ENCODE measurements at regions not wholly inside any gene's neighbourhood (a gene's known extent, or its start where the extent isn't known, plus 50 kb on each side); places are given as distances from the start of the nearest gene placed in this dataset.

GRCh38 chr18:78891185-78891762 lies 88.3 kb upstream of the SALL3 start:
- Histone ChIP-seq H3K9me3 (ENCODE audit: control insufficient read depth in 2 of 2, low read length in 2 of 2) (peaks cover 6 to 10% of the 10 kb centered on the region in 2 experiments), H3K27ac (ENCODE audit: insufficient read depth, low read length, poor library complexity, severe bottlenecking) (no peak overlapping the region), H3K27me3 (ENCODE audit: control insufficient read depth, insufficient read depth, low read length) (peaks cover 1% of the 10 kb centered on the region), H3K4me1 (ENCODE audit: control insufficient read depth, insufficient read depth, low read length, poor library complexity, severe bottlenecking) (no peaks in the 10 kb centered on the region), H3K36me3 (ENCODE audit: control insufficient read depth, insufficient read depth, low read length) (no peaks in the 10 kb centered on the region), H3K4me3 (ENCODE audit: low read depth, low read length) (no peak overlapping the region)
- ATAC-seq (ENCODE audit: low read depth in 2 of 2) (no peak), DNase-seq (no peak)
- no peaks in the 10 kb centered on the region for H3K4me1 Mint-ChIP-seq
- H3K4me3 Mint-ChIP-seq, result peak overlapping the region in 1 of 4 donors; percentile 66
- peaks cover 14% of the 10 kb centered on the region for H3K27me3 Mint-ChIP-seq
- peaks cover 5 to 37% (median 9%) of the 10 kb centered on the region in 7 donors for H3K9me3 Mint-ChIP-seq
- no peak overlapping the region for H3K27ac Mint-ChIP-seq
- no peaks in the 10 kb centered on the region for H3K36me3 Mint-ChIP-seq

- Histone ChIP-seq H3K4me1 (ENCODE audit: control insufficient read depth, insufficient read depth, low read length, poor library complexity, severe bottlenecking) (no peaks in the 10 kb centered on the region), H3K27me3 (ENCODE audit: control insufficient read depth, insufficient read depth, low read length) (no peaks in the 10 kb centered on the region), H3K4me3 (ENCODE audit: low read depth, low read length) (no peak overlapping the region), H3K27ac (ENCODE audit: insufficient read depth, low read length, poor library complexity, severe bottlenecking) (no peak overlapping the region), H3K9me3 (ENCODE audit: control insufficient read depth in 2 of 2, low read length in 2 of 2) (peaks cover 6 to 10% of the 10 kb centered on the region in 2 experiments), H3K36me3 (ENCODE audit: control insufficient read depth, insufficient read depth, low read length) (no peaks in the 10 kb centered on the region)
- Mint-ChIP-seq H3K4me3 (no peak overlapping the region), H3K27me3 (peaks cover 10% of the 10 kb centered on the region), H3K9me3 (peaks cover 3 to 30% (median 8%) of the 10 kb centered on the region in 7 donors), H3K36me3 (no peaks in the 10 kb centered on the region), H3K4me1 (no peaks in the 10 kb centered on the region), H3K27ac (no peak overlapping the region)
- no peak for ATAC-seq (ENCODE audit: low read depth in 2 of 2)
- DNase-seq, result no peak
Measured at GRCh38 chr18:78892177-78892576, 87.4 kb upstream of the SALL3 start.

GRCh38 chr18:78892721-78893120 lies 86.9 kb upstream of the SALL3 start:
- Mint-ChIP-seq H3K27ac (no peak overlapping the region), H3K27me3 (peaks cover 10% of the 10 kb centered on the region), H3K36me3 (no peaks in the 10 kb centered on the region), H3K9me3 (peaks cover 3 to 26% (median 9%) of the 10 kb centered on the region in 7 donors), H3K4me1 (no peaks in the 10 kb centered on the region), H3K4me3 (no peak overlapping the region)
- Histone ChIP-seq H3K36me3 (ENCODE audit: control insufficient read depth, insufficient read depth, low read length) (no peaks in the 10 kb centered on the region), H3K4me3 (ENCODE audit: low read depth, low read length) (no peak overlapping the region), H3K4me1 (ENCODE audit: control insufficient read depth, insufficient read depth, low read length, poor library complexity, severe bottlenecking) (no peaks in the 10 kb centered on the region), H3K27me3 (ENCODE audit: control insufficient read depth, insufficient read depth, low read length) (no peaks in the 10 kb centered on the region), H3K9me3 (ENCODE audit: control insufficient read depth in 2 of 2, low read length in 2 of 2) (peaks cover 6 to 10% of the 10 kb centered on the region in 2 experiments), H3K27ac (ENCODE audit: insufficient read depth, low read length, poor library complexity, severe bottlenecking) (no peak overlapping the region)
- ATAC-seq (ENCODE audit: low read depth in 2 of 2) (no peak), DNase-seq (no peak)

- no peaks in the 10 kb centered on the region for H3K4me1 Mint-ChIP-seq
- H3K27me3 ChIP-seq (ENCODE audit: control insufficient read depth, insufficient read depth, low read length), result no peaks in the 10 kb centered on the region
- no peak overlapping the region for H3K27ac ChIP-seq (ENCODE audit: insufficient read depth, low read length, poor library complexity, severe bottlenecking)
- no peak for ATAC-seq (ENCODE audit: low read depth in 2 of 2)
- no peak for DNase-seq
- peaks cover 6 to 10% of the 10 kb centered on the region in 2 experiments for H3K9me3 ChIP-seq (ENCODE audit: control insufficient read depth in 2 of 2, low read length in 2 of 2)
- H3K27ac Mint-ChIP-seq, result no peak overlapping the region
- no peaks in the 10 kb centered on the region for H3K4me1 ChIP-seq (ENCODE audit: control insufficient read depth, insufficient read depth, low read length, poor library complexity, severe bottlenecking)
- H3K36me3 Mint-ChIP-seq, result no peaks in the 10 kb centered on the region
- peaks cover 10% of the 10 kb centered on the region for H3K27me3 Mint-ChIP-seq
- H3K36me3 ChIP-seq (ENCODE audit: control insufficient read depth, insufficient read depth, low read length), result no peaks in the 10 kb centered on the region
- no peak overlapping the region for H3K4me3 Mint-ChIP-seq
- no peak overlapping the region for H3K4me3 ChIP-seq (ENCODE audit: low read depth, low read length)
- H3K9me3 Mint-ChIP-seq, result peaks cover 3 to 20% (median 9%) of the 10 kb centered on the region in 7 donors
Measured at GRCh38 chr18:78893281-78894032, 86.2 kb upstream of the SALL3 start.

GRCh38 chr18:78894033-78894305 lies 85.6 kb upstream of the SALL3 start:
- no peaks in the 10 kb centered on the region for H3K36me3 ChIP-seq (ENCODE audit: control insufficient read depth, insufficient read depth, low read length)
- no peak overlapping the region for H3K4me3 Mint-ChIP-seq
- H3K27me3 Mint-ChIP-seq, result peaks cover 10% of the 10 kb centered on the region
- no peaks in the 10 kb centered on the region for H3K36me3 Mint-ChIP-seq
- H3K27ac ChIP-seq (ENCODE audit: insufficient read depth, low read length, poor library complexity, severe bottlenecking), result no peak overlapping the region
- no peaks in the 10 kb centered on the region for H3K4me1 Mint-ChIP-seq
- peaks cover 3 to 18% (median 8%) of the 10 kb centered on the region in 7 donors for H3K9me3 Mint-ChIP-seq
- H3K4me3 ChIP-seq (ENCODE audit: low read depth, low read length), result no peak overlapping the region
- ATAC-seq (ENCODE audit: low read depth in 2 of 2) (no peak), DNase-seq (no peak)
- peak overlapping the region in 1 of 3 donors; percentile 82 for H3K27ac Mint-ChIP-seq
- no peaks in the 10 kb centered on the region for H3K27me3 ChIP-seq (ENCODE audit: control insufficient read depth, insufficient read depth, low read length)
- H3K9me3 ChIP-seq (ENCODE audit: control insufficient read depth in 2 of 2, low read length in 2 of 2), result peaks cover 5 to 6% of the 10 kb centered on the region in 2 experiments
- no peaks in the 10 kb centered on the region for H3K4me1 ChIP-seq (ENCODE audit: control insufficient read depth, insufficient read depth, low read length, poor library complexity, severe bottlenecking)

- no peaks in the 10 kb centered on the region for H3K36me3 Mint-ChIP-seq
- H3K4me3 Mint-ChIP-seq, result no peak overlapping the region
- Histone ChIP-seq H3K4me3 (ENCODE audit: low read depth, low read length) (no peak overlapping the region), H3K36me3 (ENCODE audit: control insufficient read depth, insufficient read depth, low read length) (no peaks in the 10 kb centered on the region), H3K27me3 (ENCODE audit: control insufficient read depth, insufficient read depth, low read length) (no peaks in the 10 kb centered on the region), H3K9me3 (ENCODE audit: control insufficient read depth in 2 of 2, low read length in 2 of 2) (no peaks in the 10 kb centered on the region), H3K4me1 (ENCODE audit: control insufficient read depth, insufficient read depth, low read length, poor library complexity, severe bottlenecking) (no peaks in the 10 kb centered on the region), H3K27ac (ENCODE audit: insufficient read depth, low read length, poor library complexity, severe bottlenecking) (no peak overlapping the region)
- H3K27ac Mint-ChIP-seq, result no peak overlapping the region
- ATAC-seq (ENCODE audit: low read depth in 2 of 2), result no peak
- H3K27me3 Mint-ChIP-seq, result peaks cover 10% of the 10 kb centered on the region
- H3K4me1 Mint-ChIP-seq, result no peaks in the 10 kb centered on the region
- DNase-seq, result no peak
- peaks cover 0 to 9% (median 3%) of the 10 kb centered on the region in 7 donors for H3K9me3 Mint-ChIP-seq
Measured at GRCh38 chr18:78895207-78896001, 84.2 kb upstream of the SALL3 start.

GRCh38 chr18:78896111-78896905 lies 83.3 kb upstream of the SALL3 start:
- ATAC-seq (ENCODE audit: low read depth in 2 of 2), result no peak
- no peak overlapping the region for H3K4me3 ChIP-seq (ENCODE audit: low read depth, low read length)
- H3K27ac Mint-ChIP-seq, result peak overlapping the region in 1 of 3 donors; percentile 87
- DNase-seq, result no peak
- H3K27me3 Mint-ChIP-seq, result peaks cover 4% of the 10 kb centered on the region
- H3K36me3 ChIP-seq (ENCODE audit: control insufficient read depth, insufficient read depth, low read length), result no peaks in the 10 kb centered on the region
- H3K27ac ChIP-seq (ENCODE audit: insufficient read depth, low read length, poor library complexity, severe bottlenecking), result no peak overlapping the region
- H3K4me1 Mint-ChIP-seq, result no peaks in the 10 kb centered on the region
- no peaks in the 10 kb centered on the region for H3K4me1 ChIP-seq (ENCODE audit: control insufficient read depth, insufficient read depth, low read length, poor library complexity, severe bottlenecking)
- no peaks in the 10 kb centered on the region for H3K27me3 ChIP-seq (ENCODE audit: control insufficient read depth, insufficient read depth, low read length)
- H3K36me3 Mint-ChIP-seq, result no peaks in the 10 kb centered on the region
- peaks cover 0 to 6% (median 2%) of the 10 kb centered on the region in 7 donors for H3K9me3 Mint-ChIP-seq
- H3K9me3 ChIP-seq (ENCODE audit: control insufficient read depth in 2 of 2, low read length in 2 of 2), result no peaks in the 10 kb centered on the region
- no peak overlapping the region for H3K4me3 Mint-ChIP-seq
